HT1080 (cell line): ENCODE measurements at regions not wholly inside any gene's neighbourhood (a gene's known extent, or its start where the extent isn't known, plus 50 kb on each side); places are given as distances from the start of the nearest gene placed in this dataset.
"Not testable (repeated sequence)": the region's sequence is repeated elsewhere in the genome, so short reads cannot be mapped to it uniquely, and the experiment has no call there.

ENCODE experiments used
- DNase-seq: peaks from one replicate; pipeline ENCODE4 v3.0.0-alpha.2; 2015; ENCODE audit warnings: low read depth

DNA sequence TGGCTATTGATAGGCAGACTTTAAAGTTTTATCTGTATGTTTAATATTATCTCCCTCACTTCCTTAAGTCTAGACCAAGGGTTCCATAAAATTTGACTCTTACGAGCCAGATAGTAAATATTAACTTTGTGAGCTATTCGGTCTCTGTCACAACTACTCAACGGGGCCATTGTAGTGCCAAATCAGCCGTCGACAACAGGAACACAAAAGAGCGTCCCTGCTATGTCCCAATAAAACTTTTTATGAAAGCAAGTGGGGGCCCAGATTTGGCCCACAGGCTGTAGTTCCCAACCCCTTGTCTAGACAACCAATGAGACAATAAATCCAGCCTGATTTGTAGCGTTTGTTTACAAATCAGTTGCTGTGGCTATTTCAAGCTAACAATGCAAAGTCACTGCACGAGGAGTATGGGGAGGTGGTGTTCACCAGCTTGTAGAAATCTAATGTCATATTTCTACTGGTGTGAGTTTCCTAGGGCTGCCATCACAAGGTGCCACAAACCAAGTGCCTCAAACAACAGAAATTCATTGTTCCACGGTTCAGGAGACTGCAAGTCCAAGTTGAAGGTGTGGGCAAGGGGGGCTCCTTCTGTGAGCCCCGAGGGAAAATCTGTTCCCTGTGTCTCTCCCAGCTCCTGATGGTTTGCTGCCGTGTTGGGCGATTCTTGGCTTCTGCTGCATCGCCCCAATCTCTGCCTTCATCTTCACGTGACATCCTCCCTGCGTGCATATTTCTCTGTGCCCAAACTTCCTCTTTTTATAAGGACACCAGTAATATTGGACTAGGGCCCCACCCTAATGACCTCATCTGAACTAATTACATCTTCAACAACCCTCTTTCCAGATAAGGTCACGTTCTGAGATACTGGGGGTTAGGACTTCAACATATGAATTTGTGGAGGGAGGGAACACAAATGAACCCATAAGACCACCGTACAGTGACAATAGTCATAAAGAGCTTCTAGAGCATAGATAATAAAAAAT lies 356.0 kb upstream of the JARID2 start:
- no peak for DNase-seq

DNA sequence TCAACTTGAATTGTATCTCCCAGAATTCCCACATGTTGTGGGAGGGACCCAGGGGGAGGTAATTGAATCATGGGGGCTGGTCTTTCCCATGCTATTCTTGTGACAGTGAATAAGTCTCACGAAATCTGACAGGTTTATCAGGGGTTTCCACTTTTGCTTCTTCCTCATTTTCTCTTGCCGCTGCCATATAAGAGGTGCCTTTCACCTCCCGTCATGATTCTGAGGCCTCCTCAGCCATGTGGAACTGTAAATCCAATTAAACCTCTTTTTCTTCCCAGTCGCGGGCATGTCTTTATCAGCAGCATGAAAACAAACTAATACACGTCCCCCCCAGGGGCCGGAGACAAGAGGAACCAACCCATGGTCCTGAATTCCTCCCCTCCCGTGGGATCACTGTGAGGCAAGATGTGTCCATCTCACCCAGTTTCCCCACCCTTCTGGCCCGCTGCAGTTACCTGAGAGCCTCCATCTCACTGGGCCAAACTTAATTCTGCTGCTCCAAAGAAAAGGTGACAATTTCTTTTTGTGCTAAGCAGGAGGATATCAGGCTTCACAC lies 354.0 kb upstream of the JARID2 start:
- DNase-seq = not testable (repeated sequence)

DNA sequence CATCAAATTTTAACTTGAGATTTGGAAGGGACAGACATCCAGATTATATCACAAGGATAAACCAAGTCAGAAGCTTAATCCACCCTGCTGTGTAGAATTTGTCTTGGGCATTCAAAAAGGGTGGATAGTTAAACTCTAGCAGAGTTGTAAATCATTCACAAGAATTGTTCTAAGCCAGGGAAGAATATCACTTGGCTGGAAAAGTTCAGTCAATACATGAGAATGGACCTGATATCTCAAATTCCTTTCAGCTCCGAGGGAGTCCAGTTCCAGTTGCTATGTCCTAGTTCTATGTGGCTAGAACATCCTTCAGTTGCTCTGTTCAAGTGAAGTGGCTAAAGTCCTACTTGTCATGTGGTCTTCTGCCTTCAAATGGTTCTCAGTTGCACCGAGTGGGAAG lies 351.8 kb upstream of the JARID2 start:
- no peak for DNase-seq

DNA sequence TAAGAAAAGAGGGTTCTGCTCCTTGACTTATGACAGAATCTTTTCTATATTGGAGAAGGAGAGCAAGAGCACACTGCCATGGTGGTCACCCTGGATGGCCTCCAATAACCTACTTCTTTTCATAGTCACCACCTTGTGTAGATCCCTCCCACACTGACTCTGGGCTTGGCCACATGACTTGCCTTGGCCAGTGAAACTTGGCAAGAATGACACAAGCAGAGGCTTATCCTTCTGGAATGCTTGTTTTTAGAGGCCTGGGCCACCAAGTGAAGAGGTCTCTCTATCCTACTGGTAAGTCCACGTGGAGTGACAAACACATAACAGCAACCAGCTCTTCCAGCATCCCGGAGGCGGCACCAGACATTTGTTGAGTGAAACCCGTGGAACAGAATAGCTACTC lies 349.4 kb upstream of the JARID2 start:
- DNase-seq = no peak

DNA sequence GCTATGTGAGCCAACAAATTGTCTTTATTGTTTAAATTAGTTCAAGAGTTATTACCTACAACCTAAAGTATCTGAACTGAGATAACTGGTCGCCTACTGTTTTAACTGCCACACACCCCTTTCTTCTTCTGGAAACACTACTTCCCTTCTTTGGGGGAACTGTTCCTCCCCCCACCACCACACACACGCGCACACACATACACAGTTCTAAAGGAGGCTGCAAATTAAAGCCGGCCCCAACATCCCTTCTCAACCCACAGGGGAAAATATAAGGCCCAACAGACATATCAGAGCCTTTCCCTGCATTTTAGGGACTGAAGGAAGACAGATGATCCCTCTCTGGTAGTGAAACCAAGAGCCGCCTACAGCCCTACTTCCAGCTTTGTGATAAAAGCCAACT lies 348.0 kb upstream of the JARID2 start:
- DNase-seq = no peak

DNA sequence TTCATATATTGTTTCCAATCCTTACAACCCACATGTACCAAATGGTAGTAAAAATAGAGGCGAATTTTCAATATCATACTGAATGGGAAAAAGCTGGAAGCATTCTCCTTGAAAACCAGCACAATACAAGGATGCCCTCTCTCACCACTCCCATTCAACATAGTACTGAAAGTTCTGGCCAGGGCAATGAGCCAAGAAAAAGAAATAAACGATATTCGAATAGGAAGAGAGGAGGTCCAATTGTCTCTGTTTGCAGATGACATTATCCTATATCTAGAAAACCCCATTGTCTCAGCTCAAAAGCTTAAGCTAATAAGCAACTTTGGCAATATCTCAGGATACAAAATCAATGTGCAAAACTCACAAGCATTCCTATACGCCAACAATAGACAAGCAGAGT lies 346.4 kb upstream of the JARID2 start:
- not testable (repeated sequence) for DNase-seq

DNA sequence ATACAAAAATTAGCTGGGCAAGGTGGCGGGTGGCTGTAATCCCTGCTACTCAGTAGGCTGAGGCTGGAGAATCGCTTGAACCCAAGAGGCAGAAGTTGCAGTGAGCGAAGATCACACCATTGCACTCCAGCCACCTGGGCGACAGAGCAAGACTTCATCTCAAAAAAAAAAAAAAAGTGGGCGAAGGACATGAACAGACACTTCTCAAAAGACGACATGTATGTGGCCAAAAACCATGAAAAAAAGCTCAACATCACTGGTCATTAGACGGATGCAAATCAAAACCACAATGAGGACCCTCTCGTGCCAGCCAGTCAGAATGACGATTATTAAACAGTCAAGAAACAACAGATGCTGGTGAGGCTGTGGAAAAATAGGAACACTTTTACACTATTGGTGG lies 344.9 kb upstream of the JARID2 start:
- DNase-seq = no peak

DNA sequence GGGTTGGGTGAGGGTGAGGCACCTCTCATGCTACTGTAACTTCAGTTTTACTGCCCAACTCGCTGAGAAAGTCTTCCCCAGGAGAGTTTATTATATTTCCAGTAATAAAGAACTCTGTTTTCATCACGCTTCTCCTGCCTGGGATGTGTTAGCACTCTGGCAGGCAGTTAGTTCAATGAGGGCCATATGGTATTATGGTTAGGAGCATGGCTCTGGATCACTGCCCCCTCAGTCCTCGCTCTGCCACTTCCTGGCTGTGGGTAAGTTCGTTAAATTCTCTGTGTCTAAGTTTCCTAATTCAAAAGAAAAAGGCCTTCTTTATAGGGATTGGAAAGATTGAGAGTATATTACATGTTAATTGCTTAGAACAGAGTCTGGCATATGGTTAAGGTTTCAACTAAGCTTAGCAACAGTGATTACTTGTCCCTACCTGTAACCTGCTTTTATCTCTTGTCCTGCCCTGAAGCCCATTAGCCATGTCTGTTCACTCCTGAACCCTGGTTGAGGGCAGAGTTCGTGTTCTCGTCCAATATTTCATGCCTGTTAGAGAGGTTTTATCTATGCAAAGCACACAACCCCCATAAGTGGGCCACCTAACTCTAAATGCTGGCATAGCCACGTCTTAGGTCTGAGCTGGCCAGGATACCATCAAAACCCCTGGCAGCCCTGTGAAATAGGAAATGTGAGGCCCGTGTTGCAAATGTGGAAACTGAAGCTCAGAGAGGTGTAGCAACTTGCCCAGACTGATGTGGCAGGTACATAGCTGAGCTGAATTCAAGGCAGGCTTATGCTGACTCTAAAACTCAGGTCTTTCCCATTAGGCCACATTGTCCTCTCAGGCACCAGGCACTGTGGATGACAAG lies 342.5 kb upstream of the JARID2 start:
- DNase-seq = no peak

DNA sequence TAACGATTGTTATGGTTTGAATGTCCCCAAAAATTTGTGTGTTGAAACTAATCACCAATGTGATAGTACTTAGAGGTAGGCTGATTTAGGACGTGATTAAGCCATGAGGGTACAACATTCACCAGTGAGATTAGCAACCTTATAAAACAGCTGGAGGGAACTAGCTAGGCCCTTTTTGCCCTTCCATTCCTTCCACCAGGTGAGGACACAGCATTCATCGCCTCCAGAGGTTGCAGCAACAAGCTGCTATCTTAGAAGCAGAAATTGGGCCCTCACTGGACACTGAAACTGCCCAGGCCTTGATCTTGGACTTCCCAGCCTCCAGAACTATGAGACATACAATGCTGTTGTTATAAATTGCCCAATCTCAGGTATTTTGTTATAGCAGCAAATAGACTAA lies 340.7 kb upstream of the JARID2 start:
- no peak for DNase-seq

DNA sequence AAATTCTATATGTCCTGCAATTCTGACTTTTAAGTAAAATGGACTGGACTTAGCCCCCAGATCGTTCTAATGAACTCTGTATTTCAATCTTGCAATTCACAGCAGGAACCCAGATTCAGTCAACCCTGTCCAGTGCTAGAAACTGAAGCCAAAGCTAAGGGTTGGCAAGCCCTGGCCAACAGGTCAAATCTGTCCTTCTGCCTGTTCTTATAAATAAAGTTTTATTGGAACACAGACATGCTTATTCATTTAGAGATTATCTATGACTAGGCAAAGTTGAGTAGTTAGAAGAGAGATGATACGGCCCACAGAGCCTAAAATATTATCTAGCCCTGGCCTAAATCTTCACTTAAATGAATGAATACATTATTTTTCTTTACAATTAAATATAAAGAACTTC lies 339.2 kb upstream of the JARID2 start:
- DNase-seq = no peak

DNA sequence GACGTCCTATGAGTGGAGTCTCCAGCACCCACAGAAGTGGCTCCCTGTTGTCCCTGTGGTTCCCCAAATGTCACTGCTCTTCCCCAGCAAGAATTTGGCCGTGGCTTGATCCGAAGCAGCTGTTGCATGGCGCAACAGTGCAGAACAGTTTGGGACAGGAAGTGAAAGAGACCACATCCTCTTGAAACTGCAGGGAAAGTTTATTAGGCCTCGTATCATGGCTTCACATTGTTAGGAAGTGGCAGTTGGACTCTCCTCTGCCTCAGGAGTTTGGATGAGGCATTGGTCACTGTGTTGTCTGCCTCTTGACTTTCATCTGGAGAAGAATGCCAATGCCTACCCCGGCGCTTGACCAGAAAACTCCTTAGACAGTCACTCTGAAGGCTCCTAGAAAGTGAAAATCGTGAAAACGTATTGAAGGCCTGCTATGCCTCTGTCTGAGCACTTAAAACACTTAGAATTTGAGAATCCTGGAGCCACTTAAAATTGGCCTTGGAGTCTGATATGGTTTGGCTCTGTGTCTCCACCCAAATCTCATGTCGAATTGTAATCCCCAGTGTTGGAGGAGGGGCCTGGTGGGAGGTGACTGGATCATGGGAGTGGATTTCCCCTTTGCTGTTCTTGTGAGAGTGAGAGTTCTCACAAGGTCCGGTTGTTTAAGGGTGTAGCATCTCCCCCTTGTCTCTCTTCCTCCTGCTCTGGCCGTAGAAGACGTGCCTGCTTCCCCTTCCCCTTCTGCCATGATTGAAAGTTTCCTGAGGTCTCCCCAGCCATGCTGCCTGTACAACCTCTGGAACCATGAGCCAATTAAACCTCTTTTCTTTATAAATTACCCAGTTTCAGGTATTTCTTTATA lies 334.9 kb upstream of the JARID2 start:
- peak; percentile 53 for DNase-seq

DNA sequence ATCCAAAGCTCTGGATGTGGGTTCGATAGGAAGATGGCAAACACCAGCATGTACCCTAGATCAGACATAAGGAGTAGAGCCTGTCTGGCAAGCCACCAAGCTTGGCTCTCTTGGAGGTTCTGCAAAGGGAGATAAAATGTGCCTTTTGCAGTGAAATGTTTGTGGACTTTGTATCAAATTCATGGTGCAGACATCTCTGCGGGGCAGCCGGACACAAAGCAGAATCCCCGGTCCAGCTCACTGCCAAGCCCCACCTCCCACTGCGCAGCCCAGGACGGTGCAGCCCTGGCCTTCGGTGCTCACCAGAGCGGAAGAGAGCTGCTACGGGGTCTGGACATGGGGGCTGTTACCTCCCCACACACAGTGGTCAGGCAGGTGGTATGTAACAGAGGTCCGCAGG lies 333.6 kb upstream of the JARID2 start:
- DNase-seq = no peak

DNA sequence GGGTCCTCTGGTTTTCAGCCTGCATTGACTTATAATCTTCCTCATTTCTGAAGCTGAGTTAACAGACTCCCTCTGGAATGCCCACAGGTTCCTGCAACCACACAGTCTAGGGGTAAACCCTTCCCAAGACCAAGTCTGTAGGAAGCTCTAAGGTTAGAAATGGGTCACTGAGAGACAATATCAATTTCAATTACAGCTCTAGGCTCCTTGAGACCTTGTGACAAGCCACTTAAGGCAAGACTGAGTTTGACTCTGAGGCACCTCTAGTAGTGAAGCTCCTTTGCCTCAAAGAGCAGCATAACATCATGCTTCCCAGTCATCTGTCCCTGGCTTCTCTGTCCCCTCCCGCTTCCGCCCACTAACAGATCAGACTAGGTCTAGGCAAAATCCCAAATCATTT lies 333.2 kb upstream of the JARID2 start:
- DNase-seq = no peak

DNA sequence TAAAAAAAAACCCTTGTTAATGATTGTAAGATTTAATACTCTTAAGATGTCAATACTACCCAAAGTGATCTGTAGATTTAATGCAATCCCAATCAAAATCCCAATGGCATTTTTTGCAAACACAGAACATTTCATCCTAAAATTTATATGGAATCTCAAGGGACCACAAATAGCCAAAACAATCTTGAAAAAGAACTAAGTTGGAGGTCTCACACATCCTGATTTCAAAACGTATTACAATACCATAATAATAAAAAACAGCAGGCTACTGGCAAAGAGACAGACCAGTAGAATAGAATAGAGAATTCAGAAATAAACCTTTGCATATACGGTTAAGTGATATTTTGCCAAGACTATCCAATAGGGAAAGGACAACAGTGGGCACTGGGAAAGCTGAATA lies 331.9 kb upstream of the JARID2 start:
- no peak for DNase-seq

DNA sequence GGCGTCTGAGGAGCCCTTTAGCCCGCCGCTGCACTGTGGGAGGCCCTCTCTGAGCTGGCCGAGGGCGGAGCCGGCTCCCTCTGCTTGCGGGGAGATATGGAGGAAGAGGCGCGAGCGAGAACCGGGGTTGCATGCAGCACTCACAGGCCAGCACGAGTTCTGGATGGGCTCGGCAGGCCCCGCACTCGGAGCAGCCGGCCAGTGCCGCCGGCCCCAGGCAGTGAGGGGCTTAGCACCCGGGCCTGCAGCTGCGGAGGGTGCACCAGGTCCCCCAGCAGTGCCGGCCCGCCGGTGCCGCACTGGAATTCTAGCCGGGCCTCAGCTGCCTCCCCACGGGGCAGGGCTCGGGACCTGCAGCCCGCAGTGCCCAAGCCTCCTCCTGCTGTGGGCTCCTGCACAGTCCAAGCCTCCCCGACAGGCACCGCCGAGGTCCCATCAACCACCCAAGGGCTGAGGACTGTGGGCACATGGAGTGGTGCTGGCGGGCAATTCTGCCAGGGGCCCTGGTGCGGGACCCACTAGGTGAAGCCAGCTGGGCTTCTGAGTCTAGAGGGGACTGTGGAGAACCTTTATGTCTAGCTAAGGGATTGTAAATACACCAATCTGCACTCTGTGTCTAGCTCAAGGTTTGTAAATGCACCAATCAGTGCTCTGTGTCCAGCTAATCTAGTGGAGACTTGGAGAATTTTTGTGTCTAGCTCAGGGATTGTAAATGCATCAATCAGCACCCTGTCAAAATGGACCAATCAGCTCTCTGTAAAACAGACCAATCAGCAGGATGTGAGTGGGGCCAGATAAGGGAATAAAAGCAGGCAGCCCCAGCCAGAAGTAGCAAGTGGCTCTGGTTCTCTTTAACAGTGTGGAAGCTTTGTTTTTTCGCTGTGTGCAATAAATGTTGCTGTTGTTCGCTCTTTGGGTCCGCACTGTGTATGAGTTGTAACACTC lies 329.7 kb upstream of the JARID2 start:
- DNase-seq = no peak

DNA sequence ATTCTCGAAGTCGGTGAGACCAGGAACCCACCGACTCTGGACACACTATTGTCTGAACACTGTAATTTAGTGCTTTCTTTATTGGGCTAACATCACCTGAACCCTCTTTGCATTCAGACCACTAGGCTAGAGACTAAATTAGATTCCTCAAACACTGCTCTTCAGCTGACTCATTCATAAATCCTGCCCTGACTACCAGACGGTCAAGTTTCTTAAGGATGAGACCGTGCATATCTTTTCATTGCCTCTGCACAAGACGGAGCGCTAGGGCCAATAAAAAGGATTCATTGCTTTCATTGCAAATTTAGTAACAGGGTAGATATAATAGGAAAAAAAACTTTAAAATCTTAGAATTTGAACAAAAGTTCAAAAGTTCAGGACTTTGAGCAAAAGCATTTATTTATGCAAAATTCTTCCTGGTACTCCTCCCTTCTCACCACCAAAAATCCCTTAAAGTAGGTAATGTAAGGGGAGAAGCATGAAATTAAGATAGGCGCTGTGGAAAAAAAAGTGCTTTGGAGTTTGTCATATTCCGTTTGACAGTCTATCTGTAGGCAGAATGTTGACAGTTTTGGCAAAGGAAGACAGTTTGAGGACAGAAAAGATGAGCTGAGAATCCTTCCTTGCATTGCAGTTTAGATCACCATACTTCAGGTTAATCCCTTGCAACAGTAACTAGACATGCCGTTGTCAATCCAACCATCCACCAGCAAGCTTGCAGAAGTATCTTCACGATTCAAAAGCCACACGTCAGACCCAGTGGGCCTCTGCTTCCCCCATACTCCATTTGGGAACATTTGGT lies 328.6 kb upstream of the JARID2 start:
- no peak for DNase-seq

DNA sequence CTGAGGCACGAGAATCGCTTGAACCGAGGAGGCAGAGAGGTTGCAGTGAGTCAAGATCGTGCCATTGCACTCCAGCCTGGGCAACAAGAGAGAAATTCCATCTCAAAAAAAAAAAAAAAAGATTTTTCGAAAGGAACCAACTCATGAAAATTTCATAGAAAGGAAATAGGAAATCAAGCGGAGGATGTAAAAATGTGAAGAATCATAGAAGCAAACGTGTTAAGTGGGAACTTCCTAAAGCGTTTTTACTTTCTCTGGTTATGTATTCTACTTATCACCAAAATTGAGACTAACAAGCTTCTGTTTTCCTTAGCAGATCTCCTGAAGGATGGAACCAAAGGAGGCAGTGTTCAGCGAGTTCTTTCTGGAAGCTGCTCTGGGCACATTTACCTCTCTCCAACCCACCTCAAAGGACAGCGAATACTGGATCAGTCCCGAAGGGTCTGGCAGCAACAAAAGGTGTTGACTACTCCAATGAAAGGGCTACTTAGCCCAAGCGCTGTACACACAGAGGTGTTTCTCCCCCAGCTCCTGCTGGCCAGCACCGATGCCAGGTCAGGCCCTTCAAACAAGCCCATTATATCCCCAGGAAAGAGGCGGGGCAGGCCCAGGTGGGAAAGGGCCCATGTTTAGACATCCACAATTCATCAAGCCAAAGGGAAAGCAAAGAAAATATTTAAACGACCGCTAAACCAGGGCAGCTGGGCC lies 327.5 kb upstream of the JARID2 start:
- no peak for DNase-seq

DNA sequence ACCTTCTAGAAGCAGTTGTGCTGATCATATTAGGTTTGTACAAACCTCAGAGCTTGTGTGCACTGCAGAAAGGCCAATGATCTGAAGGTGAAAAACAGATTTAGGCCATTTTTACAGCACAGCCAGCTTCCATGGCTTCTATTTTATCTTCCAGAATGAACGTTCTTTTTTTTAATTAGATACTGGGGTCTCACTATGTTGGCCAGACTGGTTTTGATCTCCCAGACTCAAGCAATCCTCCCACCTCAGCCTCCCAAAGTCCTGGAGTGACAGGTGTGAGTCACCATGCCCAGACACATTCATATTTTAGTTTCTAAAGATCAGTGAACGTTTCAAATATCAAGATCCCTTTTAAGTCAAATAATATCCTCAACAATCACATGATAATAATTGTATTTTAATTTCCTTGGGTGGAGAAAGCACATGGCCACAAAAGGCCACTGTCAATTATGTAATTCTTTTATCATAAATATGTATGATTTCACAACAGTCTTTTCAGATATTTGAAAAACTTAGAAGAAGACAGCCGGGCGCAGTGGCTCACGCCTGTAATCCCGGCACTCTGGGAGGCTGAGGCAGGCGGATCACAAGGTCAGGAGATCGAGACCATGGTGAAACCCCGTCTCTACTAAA lies 326.7 kb upstream of the JARID2 start:
- no peak for DNase-seq
